DMS79 (cell line): ENCODE measurements at regions not wholly inside any gene's neighbourhood (a gene's known extent, or its start where the extent isn't known, plus 50 kb on each side); places are given as distances from the start of the nearest gene placed in this dataset.
"Not testable (repeated sequence)": the region's sequence is repeated elsewhere in the genome, so short reads cannot be mapped to it uniquely, and the experiment has no call there.

Experiments
- DNase-seq: peaks from one replicate; lab custom pipeline; 2025; lab: John Stamatoyannopoulos, UW

DNA sequence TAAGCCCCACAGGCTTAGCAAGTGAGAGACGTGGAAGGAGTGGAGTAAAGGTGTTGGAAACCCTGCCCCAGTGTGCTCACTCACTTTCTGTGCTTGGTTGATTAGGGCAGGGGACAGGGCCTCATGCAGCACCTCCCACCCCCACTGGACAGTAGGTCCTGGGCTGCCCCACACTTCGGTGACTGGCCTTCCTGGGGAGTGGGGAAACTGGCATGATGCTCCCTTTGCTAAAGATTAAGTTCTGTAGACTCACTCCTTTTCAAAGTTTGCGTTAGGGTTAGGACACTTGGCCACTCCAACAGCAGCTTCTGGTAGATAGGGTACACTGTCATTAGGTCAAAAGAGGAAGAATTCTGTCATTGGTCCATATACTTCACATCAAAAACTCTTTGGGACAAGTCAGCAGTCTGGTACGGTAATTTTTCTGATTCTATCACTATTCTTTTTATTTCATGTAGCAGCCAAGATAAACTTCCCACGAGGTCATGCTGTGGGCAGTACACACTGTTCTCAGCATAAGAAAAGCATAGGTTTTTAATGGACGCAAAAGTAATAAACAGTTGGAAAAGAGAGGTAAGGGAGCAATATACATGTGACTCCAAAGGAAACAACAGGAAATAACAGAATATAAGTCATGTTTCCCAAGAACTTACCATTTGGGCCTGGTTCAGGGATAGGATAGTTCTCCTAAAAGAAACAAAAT, 106.6 kb upstream of the TERB2 start:
- not testable (repeated sequence) for DNase-seq

DNA sequence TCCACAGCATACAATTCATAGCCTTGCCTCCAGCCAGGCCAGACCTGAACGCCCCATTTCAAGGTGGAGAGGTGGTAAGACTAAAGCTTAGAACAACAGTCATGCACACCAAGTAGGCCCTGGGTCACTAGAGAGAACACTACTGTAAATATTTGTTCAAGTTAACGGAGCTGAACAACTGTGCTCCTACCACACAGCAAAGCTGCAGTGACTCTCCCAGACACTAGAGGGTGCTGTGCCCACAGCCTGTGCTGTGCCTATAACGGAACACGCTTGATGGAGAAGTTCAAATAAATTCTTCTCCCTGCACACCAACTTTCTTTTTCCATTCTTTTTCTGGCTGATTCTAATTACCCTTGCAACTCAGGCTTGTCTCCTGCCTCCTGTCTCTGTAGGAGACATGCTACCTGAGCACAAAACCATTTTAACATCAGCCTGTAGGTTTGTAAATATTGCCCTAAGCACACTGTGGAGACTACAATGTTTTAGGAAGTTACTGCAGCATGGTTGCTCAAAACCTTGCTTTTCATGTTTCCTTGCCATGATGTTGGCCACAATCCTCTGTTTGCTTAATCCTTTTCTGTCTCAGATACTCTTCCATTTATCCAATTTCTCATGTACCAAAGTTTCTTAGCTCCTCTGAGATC, 103.1 kb upstream of the TERB2 start:
- peak; percentile 54 for DNase-seq

DNA sequence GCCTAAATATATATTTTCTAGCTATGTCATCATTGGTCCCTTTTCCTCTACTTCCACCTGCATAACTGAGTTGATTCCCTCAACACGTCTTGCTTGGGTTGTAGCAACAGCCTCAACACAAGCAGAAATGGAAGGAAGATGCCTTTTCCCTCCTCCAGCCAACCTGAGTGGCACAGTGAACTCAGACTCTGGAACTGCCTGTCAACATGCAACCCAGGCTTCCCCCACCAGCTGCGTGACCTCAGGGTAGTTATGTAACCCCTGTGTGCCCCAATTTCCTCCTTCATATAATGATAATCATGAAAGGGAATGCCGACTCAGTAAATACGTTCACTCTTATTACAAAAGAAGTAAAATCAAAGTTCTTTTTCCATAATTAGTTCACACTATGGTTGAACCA, 101.8 kb upstream of the TERB2 start:
- DNase-seq: not testable (repeated sequence)

DNA sequence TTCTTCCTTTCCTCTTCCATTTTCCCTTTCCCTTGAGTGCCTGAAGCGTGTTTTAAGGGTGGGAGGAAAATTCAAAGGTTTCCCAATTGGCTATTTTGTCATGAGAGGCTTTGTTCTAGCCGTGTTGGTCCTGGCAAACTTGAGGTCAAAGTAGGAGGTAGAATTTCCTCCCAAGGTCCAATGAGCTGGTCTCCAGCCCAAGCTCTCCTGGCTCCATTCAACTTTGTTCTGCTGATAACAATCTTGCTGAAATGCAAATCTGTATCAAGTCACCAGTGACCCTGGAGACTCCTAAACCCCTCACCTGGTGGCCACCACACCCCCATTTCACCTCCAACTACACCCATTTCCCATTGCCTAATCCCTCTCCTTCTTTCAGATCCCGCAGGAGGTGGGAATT, 100.2 kb upstream of the TERB2 start:
- DNase-seq: not testable (repeated sequence)

DNA sequence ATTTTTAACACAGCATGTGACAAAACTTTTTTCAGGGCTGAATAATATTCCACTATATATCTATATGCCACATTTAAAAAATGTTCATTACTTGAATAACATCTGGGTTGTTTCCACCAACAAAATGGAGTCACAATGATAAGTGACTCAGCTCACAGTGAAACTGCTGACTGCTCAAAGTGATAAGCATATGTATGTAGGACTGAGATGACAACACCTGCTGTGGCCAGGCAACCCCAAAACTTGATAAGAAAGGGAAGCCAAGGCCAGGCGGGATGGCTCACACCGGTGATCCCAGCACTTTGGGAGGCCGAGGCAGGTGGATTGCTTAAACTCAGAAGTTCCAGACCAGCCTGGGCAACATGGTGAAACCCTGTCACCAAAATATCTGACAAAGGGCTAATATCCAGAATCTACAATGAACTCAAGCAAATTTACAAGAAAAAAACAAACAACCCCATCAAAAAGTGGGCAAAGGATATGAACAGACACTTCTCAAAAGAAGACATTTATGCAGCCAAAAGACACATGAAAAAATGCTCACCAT, 99.2 kb upstream of the TERB2 start:
- not testable (repeated sequence) for DNase-seq

DNA sequence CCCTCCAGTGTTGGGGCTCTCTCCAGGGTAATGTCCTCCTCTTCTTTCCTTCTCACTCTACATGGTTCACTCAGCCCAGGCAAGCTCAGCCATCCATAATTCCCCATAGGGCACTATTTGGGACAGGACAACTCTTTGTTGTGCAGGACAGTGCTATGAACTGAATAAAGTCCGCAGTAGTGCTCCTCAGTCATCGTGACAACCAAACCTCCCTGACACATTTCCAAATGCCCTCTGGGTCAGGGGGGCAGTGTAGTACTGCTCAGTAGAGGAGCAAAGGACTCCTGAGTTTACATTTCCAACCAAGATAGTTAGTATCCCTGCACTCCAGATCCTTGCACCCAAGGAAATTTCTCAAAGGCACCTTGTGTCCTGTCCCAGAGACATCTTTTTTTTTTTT, 97.4 kb upstream of the TERB2 start:
- not testable (repeated sequence) for DNase-seq

DNA sequence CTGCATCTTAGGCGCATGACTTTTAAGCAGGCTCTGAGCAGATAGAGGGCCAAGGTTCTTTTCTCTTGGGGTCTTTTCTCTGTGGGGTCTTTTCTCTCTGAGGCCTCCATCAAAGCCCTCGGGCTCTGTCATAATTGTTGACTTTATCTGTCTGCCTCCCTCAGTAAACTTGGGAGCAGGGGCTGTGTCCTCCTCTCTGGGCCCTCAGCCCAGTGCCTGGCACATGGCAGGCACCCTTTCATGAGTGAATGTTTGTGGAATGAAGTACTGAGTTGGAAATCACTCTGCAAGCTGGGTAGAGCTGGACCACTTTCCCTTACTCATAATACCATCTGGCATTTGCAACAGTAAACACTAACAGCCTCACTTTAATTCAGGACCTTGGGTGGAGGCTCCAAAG, 96.3 kb upstream of the TERB2 start:
- DNase-seq: not testable (repeated sequence)

DNA sequence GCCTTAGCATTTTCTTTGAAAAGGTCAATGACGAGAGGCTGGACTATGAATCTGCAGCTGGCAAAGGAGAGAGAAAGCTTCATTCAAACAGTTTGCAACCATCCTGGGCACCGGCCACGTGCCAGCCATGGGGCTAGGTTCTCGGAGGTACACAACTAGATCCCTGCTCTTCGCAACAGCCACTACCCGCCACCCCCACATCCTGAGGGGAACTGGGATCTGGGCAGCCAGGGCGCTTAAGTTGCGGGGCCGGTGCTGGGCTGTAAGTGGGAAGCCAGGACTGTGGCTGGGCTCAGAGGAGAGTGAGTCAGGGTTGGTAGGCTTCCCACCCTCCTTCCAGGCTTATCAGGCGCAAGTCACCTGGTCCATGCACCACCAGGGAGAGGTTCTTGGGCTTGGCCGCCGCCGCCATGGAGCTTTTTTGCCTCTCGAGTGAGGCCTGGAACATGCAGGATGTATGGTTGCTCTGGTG, 95.0 kb upstream of the TERB2 start:
- no peak for DNase-seq

DNA sequence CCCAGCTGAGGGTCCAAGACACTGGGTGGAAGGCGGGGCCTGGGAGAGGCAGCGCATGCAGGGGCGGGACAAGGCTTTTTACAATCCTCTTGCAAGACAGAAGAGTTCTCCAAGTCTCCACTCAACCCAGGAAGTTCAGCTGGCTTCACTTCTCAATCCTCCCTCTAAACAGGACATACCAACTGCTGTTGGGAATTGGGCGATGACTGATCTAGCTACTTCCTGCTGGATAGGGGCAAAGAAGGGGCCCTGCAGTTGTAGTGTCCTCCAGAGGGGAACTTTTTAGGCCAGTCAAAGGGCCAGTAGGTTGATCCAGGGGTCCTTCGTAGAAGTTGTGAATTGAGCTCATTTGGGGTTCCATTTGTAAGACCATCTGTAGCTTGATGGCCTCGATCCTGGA, 94.6 kb upstream of the TERB2 start:
- no peak for DNase-seq

DNA sequence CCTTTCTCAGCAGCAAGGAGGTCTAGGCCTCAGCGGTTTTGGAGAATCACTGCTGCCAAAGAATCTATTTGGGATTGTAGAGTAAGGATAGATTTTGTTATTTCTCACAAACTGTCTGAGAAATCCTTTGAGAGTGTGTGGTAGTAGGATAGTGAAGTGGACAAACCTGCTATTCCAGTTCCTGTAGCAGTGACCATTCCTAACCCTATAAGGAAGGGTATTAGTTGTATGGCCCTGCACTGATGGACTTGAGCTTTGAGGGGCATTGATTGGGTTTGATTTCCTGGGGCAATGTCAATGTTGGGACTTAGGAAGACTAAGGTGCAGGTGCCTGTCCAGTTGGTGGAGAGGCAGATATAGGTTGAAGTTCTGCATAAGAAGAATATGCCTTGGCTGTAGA, 93.6 kb upstream of the TERB2 start:
- not testable (repeated sequence) for DNase-seq

DNA sequence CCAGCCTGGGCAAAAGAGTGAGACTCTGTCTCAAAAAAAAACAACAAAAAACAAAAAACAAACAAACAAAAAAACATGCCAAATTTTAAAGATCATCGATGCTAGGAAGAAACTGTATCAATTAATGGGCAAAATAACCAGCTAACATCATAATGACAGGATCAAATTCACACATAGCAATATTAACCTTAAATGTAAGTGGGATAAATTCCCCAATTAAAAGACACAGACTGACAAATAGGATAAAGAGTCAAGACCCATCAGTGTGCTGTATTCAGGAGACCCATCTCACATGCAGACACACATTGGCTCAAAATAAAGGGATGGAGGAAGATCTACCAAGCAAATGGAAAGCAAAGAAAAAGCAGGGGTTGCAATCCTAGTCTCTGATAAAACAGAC, 88.4 kb upstream of the TERB2 start:
- not testable (repeated sequence) for DNase-seq

DNA sequence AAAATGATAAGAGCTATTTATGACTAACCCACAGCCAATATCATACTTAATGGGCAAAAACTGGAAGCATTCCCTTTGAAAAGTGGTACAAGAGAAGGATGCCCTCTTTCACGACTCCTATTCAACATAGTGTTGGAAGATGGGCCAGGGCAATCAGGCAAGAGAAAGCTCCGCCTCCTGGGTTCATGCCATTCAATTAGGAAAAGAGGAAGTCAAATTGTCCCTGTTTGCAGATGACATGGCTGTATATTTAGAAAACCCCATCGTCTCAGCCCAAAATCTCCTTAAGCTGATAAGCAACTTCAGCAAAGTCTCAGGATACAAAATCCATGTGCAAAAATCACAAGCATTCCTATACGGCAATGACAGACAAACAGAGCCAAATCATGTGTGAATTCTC, 86.4 kb upstream of the TERB2 start:
- DNase-seq: not testable (repeated sequence)

DNA sequence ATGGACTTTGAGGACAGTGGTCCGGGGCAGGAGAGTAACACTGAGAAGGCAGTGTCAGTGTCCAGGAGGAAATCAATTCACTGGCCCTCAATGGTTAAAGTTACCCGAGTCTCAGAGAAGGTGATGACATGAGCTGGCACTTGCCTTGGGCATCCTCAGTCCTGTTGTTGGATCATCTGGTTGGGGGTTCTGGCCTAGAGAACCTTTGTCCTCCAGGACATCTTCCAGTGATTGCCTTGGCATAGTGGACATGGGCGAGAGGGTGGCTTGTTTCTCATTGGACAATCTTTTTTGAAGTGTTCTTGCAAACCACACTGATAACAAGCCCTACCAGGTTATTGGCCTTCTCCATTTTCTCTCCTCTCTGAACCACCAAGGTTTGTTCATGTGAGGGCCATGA, 83.4 kb upstream of the TERB2 start:
- DNase-seq: no peak

DNA sequence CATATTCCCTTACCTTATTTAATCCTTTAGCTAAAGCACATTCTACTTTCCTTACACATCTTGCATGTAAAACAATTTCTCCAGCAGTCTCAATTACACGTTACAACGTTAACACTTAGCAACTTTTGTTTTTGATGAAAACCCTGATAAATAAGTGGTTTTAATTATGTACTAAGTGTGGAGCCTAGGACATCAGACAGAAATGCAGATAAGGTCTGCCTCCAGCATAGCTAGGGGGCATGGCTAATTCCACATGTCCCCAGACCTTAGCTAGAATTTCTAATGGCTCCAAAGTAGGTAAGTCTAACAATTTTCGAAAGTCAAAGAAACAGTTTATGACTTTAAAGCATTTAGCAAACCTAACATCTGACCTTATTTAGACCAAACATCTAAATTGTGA, 77.4 kb upstream of the TERB2 start:
- no peak for DNase-seq

DNA sequence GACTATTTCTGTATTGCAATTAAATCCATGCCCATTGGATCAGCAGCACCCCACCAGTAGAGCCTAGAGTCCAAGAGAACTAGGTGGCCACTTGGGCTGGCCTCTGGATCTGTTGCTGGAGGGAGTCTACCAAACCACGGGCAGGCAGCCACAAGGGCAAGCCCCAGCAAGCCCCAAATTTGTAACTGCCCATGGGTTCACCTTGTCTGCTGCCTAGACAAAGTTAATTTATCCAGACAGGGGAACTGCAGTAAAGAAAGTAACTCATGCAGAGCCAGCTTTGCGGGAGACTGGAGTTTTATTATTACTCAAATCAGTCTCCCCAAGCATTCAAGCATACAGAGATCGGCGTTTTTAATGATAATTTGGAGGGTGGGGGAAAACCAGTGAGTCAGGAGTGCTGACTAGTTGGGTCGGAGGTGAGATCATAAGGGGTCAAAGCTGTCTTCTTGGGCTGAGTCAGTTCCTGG, 74.0 kb upstream of the TERB2 start:
- DNase-seq: peak; percentile 5

DNA sequence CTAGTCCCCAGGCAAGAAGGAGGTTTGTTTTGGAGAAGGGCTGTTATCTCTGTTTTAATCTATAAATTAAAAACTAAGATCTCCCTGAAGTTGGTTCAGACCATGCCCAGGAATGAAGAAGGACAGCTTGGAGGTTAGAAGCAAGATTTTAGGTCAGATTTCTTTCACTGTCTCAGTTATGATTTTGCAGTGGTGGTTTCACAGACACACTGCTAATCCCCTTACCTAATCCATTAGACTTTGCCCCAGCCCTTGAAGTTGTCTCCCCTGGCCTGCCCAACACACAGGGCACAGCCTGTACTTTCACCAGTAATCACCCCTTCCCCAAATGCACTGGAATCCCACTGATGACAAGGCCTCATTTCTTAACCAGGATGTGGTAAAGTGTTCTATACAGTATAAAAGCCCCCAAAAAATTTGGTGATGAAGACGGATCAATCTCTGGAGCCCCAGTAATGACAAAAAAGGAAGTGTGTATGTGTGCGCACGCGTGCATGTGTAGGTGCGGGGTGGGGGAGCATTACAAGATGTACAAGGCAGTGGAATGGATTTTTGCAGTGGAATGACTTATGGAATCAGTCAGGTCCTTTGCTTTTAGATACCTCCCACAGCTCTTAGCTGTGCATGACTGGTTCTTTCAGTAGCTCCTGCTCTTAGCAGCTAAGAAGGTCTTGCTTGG, 73.1 kb upstream of the TERB2 start:
- DNase-seq: no peak

DNA sequence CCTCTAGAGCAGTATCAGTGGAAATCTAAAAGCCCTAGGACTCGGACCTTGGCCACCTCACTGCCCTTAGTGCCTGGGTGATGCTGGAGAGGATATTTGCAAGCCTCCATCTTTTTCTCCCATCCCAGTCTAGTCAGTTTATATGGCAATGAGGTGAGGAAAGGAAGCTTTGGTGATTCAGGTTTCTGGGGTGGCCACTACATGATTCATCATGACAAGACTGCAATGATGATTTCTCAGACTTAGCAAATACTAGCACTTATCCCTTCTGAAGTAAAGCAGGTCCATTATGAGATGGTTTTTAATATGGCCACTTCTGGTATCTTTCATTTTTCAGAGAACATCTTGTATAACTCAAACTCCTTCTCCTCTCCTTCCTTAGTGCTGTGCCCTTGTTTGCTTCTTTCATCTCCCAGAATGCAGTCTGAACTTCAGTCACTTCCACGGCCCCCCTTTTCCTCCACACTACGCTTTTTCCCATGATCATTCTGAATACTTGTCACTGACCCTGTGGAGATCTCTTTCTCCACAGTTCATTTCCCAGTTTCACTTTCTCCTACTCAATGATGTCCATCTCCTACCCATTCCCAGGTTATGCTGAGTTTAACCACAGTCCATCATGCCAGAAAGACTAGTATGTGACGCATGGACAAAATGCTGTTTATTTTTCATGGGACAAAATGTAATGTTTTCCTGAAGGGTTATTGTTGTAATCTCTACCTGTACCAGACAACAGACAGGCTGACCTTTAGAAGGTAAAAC, 57.4 kb upstream of the TERB2 start:
- DNase-seq: not testable (repeated sequence)

DNA sequence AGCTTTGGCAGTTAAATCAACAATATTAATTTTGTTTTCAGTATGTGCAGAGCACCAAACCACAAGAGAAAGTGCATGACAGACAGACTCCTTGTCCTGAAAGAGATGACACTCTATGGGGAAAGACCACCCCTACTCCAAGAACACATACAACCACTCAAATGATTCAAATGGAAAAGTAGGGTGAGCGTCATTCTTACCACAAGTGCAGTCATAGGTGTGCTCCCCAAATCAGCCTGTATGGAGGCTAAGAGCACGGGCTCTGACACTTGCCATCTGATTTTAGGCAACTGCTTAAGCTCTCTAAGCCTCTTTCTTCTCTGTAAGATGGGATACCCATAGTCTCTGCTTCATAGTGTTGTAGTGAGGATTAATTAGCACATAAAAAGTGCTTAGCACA, 56.7 kb upstream of the TERB2 start:
- not testable (repeated sequence) for DNase-seq

DNA sequence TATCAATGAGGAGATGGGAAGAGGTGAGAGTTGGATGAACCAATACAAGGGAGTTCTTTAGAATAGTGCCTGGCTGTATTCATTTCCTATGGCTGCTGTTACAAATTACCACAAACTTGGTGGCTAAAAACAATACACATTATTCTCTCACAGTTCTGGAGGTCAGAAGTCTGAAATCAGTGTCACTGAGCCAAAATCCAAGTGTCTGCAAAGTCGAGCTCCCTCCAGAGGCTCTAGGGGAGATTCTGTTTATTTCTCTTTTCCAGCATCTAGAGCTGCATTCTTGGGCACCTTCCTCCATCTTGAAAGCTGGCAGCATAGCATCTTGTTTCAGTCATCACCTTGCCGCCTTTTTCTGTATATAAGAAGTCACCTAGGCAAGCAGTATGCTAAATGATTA, 55.7 kb upstream of the TERB2 start:
- DNase-seq: not testable (repeated sequence)

DNA sequence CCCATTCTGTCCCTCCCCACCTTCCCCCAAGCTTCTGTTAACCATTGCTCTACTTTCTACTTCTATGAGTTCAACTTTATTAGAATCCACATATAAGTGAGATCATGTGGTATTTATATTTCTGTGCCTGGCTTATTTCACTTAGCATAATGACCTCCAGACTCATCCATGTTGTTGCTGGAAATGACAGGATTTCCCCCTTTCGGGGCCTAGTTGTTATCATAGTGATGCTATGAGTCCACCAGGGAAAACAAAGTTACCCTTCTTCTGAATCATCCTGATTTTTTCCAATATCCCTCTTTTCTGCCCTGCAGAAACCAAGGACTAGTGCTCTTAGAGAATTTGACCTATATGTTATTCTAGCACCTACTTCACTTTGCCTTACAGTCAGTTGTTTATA, 53.2 kb upstream of the TERB2 start:
- not testable (repeated sequence) for DNase-seq

DNA sequence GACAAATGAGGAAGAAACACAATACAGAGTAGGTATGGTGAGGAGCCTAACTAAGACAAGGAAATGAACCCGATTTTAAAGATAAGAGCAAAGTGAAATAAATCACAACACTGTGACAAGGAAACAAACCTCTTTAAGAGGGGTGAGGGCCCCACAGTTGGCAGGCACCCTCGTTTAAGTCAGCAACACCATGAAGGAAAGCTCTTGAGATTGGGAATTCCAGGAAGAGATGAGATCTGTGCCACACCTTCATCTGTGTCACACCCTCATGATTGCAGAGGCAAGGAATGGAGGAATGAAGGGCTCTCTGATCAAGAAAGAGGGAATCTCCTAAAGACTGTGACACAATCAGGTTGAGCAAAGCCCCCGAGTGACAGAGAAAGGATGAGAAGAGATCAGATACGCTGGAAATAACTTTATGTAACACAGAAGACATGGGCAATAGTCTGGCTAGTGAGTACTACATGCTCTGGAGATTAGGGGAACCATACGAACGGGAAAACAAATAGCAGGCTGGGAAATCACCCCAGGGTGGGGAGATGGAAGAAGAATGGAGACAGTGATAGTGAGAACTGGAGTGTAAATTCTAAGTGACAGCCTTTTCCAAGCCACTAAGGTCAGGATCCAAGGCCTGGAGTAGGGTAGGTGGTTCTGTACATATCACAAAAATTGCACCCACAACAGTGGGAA, 51.7 kb upstream of the TERB2 start:
- not testable (repeated sequence) for DNase-seq
